ENCODE measurements at regions not wholly inside any gene's neighbourhood (a gene's known extent, or its start where the extent isn't known, plus 50 kb on each side); places are given as distances from the start of the nearest gene placed in this dataset.

DNA sequence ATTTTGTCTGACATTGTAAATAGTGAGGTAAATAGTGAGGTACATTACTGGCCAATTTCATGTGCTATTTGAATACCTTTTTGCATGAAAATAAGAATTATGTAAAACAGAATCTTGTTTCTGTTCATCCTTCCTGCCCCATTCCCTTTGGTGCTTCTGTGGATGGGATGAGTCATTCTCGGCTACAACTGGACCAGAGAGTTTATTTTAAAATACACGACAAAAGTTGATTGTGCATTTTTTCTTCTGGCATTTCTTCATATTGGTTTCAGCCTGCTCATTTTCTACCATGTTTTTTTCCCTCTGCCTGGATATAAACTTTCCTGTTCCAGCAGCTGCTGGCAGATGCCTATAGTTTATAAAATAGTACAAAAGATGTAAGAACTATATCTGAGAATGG is 107.5 kb downstream of the CYSLTR2 start:
- DNase-seq (ENCODE audit: low spot score) = no peak

DNA sequence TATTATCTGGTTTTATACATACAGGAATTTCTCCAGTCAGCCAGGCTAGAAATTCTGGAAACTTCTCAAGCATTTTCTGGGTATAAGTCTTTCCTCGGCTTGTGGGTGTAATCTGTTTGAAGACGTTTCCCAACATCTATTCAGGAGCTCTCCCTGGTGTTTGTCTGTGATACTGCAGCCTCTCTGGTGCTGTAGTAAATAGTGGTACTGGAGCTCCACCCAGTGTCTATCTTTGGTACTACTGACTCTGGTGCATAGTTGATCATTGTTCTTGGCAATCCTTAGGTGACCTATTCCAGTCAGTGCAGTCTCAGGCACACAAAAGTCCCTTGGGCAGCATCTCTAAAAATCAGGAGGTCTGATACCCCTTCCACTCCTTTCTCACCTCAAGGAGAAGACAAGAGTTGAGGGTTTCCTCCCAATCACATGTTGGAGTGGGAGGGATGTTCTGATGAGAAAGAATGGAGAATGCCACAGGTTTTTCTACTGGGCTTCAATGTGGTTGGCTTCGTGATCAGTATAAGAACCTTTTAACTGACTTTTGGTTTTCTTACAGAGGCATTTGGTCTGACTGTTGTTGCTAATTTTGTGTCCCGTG is 115.5 kb downstream of the CYSLTR2 start:
- DNase-seq (ENCODE audit: low spot score) = peak; percentile 98

DNA sequence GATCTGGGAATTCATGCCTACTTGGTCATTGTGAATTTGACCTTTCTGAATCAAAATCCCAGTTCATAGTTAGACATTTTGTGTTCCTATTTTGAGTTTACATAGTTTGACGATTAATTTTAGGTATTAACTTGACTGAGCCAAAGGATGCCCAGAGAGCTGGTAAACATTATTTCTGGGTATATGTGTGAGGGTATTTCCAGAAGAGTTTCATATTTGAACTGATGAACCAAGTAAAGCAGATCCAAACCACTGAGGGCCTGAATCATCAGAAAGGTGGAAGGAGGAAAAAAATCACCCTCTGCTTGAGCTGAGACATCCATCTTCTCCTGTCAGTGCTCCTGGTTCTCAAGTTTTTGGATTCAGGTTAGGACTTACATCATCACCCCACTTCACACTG is 116.6 kb downstream of the CYSLTR2 start:
- no peak for DNase-seq (ENCODE audit: low spot score)

DNA sequence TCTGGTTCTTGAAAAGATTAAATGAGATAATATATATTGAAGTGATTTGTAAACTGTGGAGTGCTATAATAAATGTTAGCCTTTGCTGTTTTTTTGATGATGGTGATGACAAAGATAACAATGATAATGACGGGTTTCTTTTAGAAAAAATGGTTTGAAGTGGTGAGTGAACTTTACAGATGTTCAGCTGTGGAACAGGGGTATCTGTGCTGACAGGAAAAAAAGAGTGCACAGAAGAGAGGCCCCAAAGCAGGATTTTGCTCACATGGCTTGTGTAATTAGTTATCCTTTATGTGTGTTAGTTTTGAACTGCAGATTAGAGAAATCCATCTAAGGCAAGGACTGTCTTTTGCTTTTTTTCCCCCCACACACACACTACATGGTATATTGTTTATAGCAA is 119.2 kb downstream of the CYSLTR2 start:
- no peak for DNase-seq (ENCODE audit: low spot score)

DNA sequence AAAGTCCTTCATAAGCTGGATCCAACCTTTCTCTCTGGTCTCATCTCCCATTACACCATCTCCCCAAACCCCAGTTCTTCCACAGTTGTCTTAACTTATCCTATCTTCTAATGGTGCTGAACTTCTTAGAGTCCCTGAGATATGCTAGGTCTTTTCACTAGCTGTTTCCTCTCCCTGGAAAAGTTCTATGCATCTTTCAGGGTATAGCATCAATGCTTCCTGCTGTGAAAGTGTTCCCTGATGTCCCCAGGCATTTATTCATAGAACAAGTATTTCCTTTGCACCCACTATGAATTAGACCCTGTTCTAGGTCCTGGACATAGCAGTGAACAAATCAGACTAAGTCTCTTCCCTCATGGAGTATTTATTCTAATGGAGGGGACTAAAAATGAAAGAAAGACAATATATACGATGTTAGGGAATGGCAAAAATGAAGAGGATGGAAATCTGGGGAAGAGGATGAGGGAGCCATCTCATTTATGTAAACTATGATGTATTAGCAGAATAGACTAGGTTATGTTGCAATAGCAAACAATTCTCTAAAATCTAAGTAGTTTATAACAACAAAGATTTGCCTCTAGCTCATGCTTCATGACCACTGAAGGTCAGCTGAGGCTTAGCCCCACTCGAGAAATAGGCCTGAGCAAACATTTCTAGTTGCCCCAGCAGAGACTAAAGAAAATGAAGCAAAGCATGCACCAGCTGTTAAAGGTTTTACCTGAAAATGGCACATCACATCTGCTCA is 120.0 kb downstream of the CYSLTR2 start:
- no peak for DNase-seq (ENCODE audit: low spot score)

DNA sequence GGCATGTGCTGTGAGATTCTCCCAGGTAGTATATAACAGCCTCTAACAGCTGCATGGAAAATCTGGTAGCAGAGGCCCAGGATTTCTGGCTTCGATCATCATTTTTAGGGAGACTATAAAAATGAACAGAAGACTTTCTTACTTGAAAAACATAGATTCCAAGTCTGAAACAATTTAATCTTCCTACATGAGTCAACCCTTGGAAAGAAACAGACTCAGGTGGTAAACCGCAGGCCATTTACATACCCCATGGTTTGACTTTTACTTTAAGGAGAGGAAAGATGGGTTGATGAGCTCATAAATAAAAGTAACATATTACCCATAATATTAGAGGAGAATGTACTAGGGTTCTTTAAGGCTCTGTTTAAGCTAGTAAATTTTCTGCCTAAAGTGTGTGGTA is 121.6 kb downstream of the CYSLTR2 start:
- DNase-seq (ENCODE audit: low spot score) = no peak

DNA sequence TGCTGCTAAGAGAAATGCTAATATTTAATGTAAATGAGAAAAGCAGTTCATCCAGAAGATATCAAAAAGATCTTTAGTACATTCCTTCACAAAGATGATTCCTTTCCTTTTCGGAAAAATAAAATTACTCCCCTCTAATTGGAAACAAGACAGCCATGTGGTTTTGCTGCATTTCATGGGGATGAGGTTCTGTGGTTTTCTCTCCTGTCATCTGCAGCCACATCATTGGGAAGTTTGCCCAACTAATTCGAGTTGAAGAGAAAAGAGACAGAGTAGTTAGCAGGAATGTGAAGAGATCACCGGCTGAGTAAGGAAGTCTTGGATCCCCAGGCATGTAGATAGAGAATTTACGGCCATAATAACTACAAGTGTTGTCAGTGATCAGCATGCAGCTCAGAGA is 122.1 kb downstream of the CYSLTR2 start:
- DNase-seq (ENCODE audit: low spot score) = no peak

DNA sequence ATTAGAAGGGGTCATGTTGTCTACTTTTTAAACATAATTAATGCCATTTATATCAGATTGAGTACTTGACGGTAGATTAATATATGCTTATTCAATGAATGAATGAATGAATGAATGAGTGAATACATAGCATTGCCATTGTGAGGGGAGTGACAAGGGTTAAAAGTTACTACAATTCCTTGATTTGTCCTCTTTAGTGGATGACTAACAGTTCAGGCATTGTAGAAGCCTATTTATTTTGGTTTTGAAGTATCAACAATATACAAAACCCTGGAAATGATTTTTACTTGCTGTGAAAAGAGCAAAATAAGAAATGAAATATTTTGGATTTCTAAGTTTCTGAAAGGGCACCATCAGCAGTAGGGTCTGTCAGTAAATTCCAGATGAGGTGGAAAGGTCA is 122.7 kb downstream of the CYSLTR2 start:
- no peak for DNase-seq (ENCODE audit: low spot score)

DNA sequence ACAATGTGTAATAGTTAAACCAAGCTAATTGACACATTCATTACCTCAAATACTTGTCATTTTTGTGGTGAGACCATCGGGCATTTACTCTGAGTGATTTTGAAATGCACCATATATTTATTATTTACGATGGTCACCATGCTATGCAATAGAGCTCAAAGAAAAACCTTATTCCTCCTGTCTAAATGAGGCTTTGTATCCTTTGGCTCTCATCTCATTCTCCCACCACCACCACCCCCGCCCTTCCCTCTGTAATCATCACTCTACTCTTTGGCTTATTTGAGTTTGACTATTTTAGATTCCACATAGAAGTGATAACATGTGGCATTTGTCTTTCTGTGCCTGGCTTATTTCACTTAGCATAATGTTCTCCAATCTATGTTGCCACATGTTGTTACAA is 124.9 kb downstream of the CYSLTR2 start:
- DNase-seq (ENCODE audit: low spot score) = no peak

DNA sequence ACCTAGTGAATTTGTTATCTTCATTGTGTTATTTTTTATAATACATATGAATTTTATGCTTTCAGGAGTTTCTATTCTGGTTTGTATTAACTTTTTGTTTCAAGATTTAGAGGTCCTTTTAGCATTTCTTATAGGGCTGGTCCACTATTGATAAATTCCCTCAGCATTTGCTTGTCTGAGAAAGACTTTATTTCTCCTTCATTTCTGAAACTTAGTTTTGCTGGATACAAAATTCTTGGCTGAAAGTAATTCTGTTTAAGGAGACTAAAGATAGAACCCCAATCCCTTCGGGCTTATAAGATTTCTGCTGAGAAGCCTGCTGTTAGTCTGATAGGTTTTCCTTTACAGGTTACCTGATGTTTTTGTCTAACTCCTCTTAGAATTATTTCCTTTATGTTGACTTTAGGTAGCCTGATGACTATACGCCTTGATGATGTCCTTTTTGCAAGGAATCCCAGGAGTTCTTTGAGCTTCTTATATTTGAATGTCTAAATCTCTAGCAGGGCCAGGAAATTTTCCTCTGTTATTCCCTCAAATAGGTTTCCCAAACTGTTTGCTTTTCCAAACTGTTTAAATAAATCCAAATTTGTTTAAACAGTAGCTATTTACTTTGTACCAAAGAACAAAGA is 127.1 kb downstream of the CYSLTR2 start:
- no peak for DNase-seq (ENCODE audit: low spot score)

DNA sequence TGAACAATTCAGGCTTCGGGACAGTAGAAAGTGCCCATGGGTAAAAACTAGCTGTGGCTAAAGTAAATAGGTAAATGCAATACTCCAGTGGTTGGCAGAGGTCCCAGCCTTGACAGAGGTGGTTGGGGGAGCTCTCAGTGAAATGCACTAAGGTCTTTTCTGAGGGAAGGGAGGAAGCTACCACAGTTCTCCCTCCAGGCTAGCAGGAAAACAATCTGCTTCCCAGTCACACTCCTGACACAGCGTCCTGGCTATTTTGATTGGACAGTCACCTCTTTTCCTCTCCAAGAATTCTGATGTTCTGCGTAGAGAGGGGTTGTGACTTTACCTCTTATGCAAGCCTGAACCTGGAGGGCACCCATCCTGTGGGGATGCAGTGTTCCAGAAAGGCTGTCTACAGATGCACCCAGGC is 128.7 kb downstream of the CYSLTR2 start:
- no peak for DNase-seq (ENCODE audit: low spot score)

DNA sequence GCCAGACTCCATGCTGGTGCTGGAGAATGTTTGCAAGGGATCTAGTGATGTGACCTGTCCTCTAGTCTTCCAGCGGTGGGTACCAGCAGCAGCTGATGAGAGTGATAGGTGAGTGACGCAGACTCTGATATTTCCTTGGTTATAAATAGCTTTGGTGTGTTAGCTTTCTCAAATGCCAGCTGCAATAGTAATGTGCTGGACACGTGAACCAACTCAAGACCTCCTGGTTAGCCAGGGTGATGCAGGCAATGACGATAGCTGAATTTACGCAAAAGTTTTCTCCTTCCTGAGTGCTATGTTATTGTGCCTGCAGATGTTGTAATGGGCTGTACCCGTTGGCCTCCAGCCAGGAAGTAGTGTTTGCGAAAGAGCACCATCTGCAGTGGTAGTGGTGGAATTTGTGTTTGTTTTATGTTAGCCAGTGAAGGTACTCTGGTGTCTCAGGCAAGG is 129.5 kb downstream of the CYSLTR2 start:
- DNase-seq (ENCODE audit: low spot score) = peak; percentile 56

DNA sequence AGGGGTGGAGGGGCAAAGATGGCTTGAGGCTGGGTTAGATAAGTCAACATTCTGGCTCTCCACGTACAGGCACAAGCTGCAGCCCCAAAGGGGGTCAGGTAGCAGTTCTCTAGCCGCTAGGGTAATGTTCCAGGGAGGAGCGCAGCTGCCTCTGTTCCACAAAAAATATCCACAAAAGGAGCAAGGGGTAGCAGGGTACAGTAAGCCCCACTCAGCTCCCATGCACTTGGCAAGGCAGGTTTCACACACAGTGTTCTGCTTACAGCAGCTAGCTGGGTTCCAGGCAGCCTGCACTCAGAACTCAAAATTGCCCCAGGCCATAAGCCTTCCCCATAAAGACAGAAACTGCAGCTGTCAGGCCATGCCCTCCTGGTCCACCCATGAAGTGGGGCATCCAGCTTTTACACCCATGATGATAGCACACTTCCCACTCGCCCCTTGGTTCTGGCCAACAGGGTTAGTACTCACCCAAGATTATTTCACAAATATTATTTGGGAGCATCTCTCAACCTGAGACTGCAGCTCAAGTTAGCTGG is 130.0 kb downstream of the CYSLTR2 start:
- DNase-seq (ENCODE audit: low spot score) = no peak

DNA sequence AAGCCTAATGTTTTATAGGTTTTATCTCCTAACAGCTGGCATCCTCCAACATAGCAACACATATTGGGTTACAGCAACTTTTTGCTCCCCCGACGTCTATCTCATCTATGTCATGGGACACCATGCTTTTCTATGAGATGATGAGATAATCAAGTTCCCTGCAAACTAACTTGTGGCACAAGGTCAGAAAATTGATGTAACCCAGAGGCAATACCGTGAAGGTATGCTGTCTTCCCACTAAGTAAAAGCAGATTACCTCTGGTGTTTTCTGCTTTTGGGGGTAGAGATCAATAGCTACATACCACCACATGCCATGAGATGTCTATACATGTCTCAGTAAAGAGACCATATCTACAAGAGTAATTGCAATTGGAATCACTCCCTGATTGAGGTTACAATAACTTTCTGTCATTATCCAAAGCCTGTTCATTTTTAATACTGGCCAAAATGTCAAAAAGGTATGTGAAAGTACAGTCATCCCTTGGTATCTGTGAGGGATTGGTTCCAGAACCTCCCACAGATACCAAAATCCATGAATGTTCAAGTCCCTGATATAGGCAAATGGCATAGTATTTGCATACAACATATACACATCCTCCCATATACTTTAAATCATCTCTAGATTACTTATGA is 131.3 kb downstream of the CYSLTR2 start:
- DNase-seq (ENCODE audit: low spot score) = no peak

DNA sequence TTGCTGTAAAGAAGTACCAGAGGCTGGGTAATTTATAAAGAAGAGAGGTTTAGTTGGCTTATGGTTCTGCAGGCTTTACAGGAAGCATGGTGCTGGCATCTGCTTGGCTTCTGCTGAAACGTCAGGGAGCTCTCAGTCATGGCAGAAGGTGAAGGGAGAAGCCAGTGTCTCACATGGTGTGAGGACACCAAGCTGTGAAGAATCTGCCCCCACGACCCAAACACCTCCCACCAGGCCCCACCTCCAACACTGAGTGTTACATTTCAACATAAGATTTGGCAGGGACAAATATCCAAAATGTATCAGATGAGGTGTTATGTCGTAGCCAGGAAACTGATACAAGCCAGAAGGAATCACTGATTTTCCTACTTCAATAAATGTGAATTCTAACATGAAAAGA is 136.5 kb downstream of the CYSLTR2 start:
- DNase-seq (ENCODE audit: low spot score) = no peak

DNA sequence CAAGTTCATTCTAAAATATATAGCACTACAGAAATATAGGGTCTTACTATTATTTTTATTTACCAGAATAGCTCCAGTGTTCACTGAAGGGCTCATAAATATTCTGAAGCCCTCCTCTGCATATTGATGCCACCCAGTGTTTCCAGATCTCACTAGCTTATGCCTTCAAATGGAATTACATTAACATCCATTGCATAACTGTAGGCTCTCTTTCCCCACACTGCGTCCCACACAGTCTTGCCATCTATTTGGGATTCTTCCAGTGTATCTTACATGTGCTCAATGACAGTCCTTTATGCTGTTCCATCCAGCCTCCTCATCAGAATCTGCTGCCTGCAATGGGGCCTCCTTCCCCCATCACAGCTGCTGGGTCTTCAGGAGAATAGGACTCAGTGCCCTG is 137.2 kb downstream of the CYSLTR2 start:
- no peak for DNase-seq (ENCODE audit: low spot score)

DNA sequence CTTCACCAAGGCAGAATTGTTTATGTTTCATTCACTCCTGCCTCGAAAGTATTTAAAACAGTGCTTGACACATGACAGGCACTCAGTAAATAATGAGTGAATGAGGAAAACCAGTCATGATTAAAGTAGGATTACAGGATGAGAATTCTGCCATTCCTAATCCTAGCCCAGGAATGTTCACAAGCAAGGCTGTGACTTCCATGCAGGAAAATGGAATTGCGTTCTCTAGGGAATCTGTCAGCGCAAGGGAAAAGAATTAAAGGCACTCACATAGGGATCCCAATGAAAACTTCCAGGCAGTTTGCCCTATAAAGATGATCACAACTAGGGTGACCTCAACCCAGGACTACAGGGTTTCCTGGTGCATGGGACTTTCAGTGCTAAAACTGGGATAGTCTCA is 143.4 kb downstream of the CYSLTR2 start:
- no peak for DNase-seq (ENCODE audit: low spot score)

DNA sequence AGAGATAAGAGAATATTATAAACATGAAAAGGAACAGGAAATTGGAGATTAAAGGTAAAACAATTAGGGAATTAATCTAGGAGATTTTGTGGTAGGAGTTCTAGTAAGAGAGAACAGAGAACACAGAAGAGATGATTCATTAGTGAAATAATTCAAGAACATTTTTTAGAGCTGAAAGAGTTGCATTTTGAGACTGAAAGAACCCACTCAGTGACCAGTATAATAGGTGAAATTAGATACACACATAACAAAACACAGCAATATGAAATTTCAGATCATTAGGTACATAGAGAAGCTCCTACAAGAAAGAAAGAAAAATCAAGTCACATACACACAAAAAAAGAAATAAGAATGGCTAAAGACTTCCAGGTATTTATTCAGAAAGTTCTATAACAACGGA is 144.0 kb downstream of the CYSLTR2 start:
- DNase-seq (ENCODE audit: low spot score) = no peak

DNA sequence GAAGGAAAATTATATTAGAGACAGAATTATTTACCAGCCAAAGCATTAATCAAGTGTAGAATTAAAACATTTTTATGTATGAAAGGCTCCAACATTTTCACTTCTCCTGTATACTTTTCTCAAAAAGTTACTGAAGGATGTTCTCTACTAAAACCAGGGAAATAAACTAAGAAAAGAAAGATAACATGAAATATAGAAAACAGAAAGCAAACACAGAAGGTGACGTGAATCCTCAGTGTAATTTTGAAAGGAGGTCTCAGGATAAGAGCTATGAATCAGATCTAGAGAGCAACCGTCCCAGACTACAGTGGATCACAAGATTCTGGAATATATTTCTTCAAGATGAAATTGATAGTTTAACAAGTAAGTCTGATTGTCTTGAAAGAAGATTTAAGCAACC is 144.5 kb downstream of the CYSLTR2 start:
- DNase-seq (ENCODE audit: low spot score) = no peak

DNA sequence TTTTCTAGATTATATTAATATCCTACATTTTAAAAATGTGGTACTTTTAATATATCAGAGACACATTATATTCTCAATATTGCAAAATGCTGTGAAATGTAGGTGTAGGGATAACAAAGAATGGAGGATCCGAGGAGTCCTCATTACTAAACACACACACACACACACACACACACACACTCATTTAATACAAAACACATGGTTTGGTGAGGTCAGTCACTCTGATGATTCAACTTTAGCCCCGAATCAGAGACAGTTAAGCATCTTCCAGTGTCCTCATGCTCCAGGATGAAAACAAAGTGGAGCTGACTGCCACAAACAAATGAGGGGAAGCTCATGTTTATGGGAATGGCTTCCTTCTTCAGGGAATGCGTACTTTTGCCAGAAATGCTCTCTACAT is 147.5 kb downstream of the CYSLTR2 start:
- no peak for DNase-seq (ENCODE audit: low spot score)

DNA sequence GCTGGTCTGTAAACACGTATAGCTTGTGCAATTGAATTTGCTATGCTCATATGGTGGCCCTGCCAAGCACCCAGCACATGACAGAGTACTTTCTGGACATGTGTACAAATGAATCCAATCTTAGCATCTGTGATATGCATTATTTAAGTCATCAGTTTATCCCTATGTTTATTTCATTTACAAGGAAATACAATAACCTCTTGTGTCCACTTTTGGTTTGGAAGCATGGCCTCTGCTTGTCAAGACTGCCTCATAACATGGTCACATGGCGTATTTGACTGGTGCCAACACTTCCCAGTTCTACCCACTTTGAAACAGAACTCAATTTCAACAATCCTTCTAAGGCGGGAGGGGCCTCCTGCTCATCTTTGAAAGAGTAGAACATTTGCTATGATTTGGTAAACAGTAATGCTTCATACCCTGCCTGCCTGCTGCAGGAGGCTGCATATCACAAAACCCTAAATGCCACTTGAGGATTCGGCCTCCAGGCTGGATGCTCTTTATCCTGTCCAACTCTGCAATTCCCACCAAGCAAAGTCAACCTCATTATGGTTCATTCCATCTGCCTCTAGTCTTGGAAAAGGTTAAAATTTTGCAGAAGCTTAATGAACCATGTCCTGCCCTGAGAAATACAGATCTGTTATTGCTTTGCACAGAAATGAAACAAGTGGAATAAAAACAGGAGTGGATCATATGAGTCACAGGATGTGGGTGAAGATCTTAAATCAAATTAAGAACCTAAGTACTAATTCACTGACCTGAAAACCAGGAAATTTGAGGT is 151.3 kb downstream of the CYSLTR2 start:
- no peak for DNase-seq (ENCODE audit: low spot score)

DNA sequence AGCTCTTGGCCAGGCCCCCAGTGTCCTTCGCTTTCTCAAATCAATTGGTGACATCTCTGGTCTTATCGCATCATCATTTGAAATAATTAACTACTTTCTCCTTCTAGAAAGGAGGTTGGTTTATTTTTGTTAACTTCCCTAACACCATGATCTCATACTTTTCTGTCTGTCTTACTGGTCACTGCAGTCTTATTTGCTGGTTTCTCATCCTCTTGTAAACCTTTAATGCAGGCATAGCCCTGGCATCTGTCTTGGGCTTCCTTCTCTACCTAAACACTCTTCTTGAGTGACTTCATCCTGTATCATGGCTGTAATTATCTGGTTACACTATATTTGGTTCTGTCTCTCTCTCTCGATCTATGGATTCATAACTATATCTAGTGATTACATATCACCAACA is 152.8 kb downstream of the CYSLTR2 start:
- DNase-seq (ENCODE audit: low spot score) = no peak

Data from HT-29 (cell line).